ENCODE measurements at regions not wholly inside any gene's neighbourhood (a gene's known extent, or its start where the extent isn't known, plus 50 kb on each side); places are given as distances from the start of the nearest gene placed in this dataset.

DNA sequence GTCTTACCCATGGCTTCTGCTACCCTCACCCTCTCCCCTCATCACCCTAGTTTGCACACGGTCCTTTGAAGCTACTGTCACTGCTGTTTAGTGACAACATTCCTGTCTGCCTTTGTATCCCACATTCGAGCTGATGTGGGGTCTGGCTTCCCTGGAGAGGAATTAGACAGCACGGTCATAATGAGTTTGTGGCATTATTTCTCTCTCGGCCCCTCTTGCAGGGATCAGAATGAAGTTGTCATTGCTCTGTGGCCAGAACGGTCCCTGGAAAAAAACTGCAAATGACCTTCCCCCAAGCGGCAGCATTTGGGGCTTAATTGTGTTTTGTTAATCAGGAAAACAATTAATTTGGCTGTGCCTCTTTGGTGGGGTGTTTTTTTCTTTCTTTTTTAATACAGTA is 317.2 kb upstream of the PODXL start:
- TF ChIP-seq, protein P1, sequence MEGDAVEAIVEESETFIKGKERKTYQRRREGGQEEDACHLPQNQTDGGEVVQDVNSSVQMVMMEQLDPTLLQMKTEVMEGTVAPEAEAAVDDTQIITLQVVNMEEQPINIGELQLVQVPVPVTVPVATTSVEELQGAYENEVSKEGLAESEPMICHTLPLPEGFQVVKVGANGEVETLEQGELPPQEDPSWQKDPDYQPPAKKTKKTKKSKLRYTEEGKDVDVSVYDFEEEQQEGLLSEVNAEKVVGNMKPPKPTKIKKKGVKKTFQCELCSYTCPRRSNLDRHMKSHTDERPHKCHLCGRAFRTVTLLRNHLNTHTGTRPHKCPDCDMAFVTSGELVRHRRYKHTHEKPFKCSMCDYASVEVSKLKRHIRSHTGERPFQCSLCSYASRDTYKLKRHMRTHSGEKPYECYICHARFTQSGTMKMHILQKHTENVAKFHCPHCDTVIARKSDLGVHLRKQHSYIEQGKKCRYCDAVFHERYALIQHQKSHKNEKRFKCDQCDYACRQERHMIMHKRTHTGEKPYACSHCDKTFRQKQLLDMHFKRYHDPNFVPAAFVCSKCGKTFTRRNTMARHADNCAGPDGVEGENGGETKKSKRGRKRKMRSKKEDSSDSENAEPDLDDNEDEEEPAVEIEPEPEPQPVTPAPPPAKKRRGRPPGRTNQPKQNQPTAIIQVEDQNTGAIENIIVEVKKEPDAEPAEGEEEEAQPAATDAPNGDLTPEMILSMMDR (IDR thresholded peaks at IDR 0.05; ENCODE audit: insufficient read depth, low read depth, low read length), result no peak
- no peak for TF ChIP-seq EZH2 (IDR thresholded peaks at IDR 0.05; ENCODE audit: insufficient read depth, low read length)

Data from astrocyte (in vitro differentiated cells and primary cell).